Stomach (tissue), 8 donors: ENCODE measurements at regions not wholly inside any gene's neighbourhood (a gene's known extent, or its start where the extent isn't known, plus 50 kb on each side); places are given as distances from the start of the nearest gene placed in this dataset.

ENCODE experiments used
- DNase-seq, 2 donors: peaks; one replicate each; pipeline versions ENCODE4 v3.0.0 to v3.0.0-alpha.2; 2013 to 2019
- H3K27ac ChIP-seq, 5 donors: fragments of 200-600 bp in 4 of 5; sonication (generic) in 4 of 5; one replicate each; pipeline ENCODE4 v1.5.1; 2013 to 2019; ENCODE audit warnings: mild to moderate bottlenecking in 1 of 5, moderate library complexity in 1 of 5
- H3K27me3 ChIP-seq, 3 donors: fragments of 200-600 bp; sonication (generic); one replicate each; pipeline ENCODE4 v1.5.1; 2017 to 2019; ENCODE audit warnings: mixed run types in 1 of 3
- H3K36me3 ChIP-seq, 4 donors: fragments of 200-600 bp; sonication (generic); 1 replicate in 3 of 4; 2 replicates in 1 of 4; pipeline ENCODE4 v1.5.1; 2016 to 2019
- H3K4me1 ChIP-seq, 4 donors: fragments of 200-600 bp; sonication (generic); one replicate each; pipeline ENCODE4 v1.5.1; 2016 to 2019
- H3K4me3 ChIP-seq, 4 donors: fragments of 200-600 bp; sonication (generic) in 3 of 4; one replicate each; pipeline ENCODE4 v1.5.1; 2016 to 2019; ENCODE audit warnings: mild to moderate bottlenecking in 1 of 4
- H3K9me3 ChIP-seq, 4 donors: fragments of 200-600 bp; sonication (generic); one replicate each; pipeline ENCODE4 v1.5.1; 2016 to 2019
- CTCF ChIP-seq, 7 experiments: fragments of 450-650 bp in 4 of 7; fragments of 200-600 bp in 3 of 7; sonication (generic) in 3 of 7; IDR thresholded peaks; one replicate each; pipeline ENCODE4 v1.5.1; 2016 to 2019; ENCODE audit warnings: antibody characterized with exemption in 7 of 7, control low read depth in 2 of 7, mild to moderate bottlenecking in 1 of 7
- EP300 ChIP-seq: sonication (generic); formaldehyde crosslinking; IDR thresholded peaks from one replicate; pipeline ENCODE4 v1.6.1; 2017; ENCODE audit warnings: antibody characterized with exemption
- POLR2A ChIP-seq, 4 donors: fragments of 450-650 bp; IDR thresholded peaks; one replicate each; pipeline ENCODE4 v1.6.1; 2016; ENCODE audit warnings: antibody characterized with exemption in 4 of 4, control low read depth in 2 of 4, mild to moderate bottlenecking in 1 of 4, moderate library complexity in 1 of 4
- POLR2AphosphoS5 ChIP-seq, 3 donors: sonication (generic); formaldehyde crosslinking; IDR thresholded peaks; one replicate each; pipeline ENCODE4 v1.6.1; 2016; ENCODE audit warnings: antibody characterized with exemption in 3 of 3
- WGBS, 5 donors: extraction: QIAGEN DNeasy Blood & Tissue Kit in 3 of 5; methylation state at CpG; one replicate each; pipeline versions ENCODE4 v1.1.5 to v1.1.7; 2013 to 2018; 5-methylcytosine and 5-hydroxymethylcytosine counted together
- intact Hi-C: fragments of 100-400 bp; cut with DNase I; formaldehyde crosslinking; loops from one replicate; pipeline ENCODE4 v1.15.1; 2023; ENCODE audit warnings: low total_unique reads
- donor health status: healthy with polysubstance abuse.
- donor health status: Bipolar disorder and iron deficiency.
- donor health status: healthy.

DNA sequence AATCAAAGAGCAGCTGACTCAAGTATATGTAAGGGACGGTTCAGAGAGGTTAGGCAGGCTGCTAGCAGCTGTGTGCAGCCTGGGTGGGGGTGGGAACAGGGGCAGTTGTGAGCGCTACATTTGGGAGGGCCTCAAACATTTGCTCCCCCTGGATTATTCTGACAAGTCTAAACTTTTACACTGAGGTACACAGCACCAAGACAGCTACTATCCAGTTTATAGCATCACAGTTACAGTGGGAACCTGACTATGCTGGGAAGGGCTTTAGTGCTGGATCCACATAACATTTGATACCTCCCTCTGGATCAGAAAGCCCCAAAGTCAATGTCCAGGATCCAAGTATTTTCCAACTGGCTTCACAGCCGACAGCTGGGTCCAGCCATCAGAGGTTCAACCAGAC lies 55.8 kb upstream of the GIMD1 start:
- intact Hi-C loops, result no loop called here
- TF ChIP-seq POLR2AphosphoS5 (IDR thresholded peaks at IDR 0.05) (no peak), POLR2A (IDR thresholded peaks at IDR 0.05) (no peak), CTCF (IDR thresholded peaks at IDR 0.05) (no peak), EP300 (no peak)
- no peaks in the 10 kb centered on the region for H3K36me3 ChIP-seq
- no peak for DNase-seq
- no peaks in the 10 kb centered on the region for H3K9me3 ChIP-seq
- H3K27me3 ChIP-seq, result no peaks in the 10 kb centered on the region
- no peak overlapping the region for H3K4me3 ChIP-seq
- WGBS, 5 donors, result 59 to 74% (median 64%) methylated on average over 3 of the region's 3 CpGs
- H3K4me1 ChIP-seq, result no peaks in the 10 kb centered on the region
- H3K27ac ChIP-seq, result no peak overlapping the region

GRCh38 chr4:106423791-106424190 lies 55.2 kb upstream of the GIMD1 start:
- TF ChIP-seq CTCF (IDR thresholded peaks at IDR 0.05) (no peak), POLR2AphosphoS5 (IDR thresholded peaks at IDR 0.05) (no peak), POLR2A (IDR thresholded peaks at IDR 0.05) (no peak), EP300 (no peak)
- no peak for DNase-seq
- no peaks in the 10 kb centered on the region for H3K36me3 ChIP-seq
- H3K9me3 ChIP-seq, result no peaks in the 10 kb centered on the region
- H3K4me1 ChIP-seq, result no peaks in the 10 kb centered on the region
- no peak overlapping the region for H3K4me3 ChIP-seq
- intact Hi-C loops, result no loop called here
- H3K27me3 ChIP-seq, result no peaks in the 10 kb centered on the region
- H3K27ac ChIP-seq, result no peak overlapping the region

GRCh38 chr4:106422766-106423165 lies 54.2 kb upstream of the GIMD1 start:
- no peak overlapping the region for H3K27ac ChIP-seq
- DNase-seq, result no peak
- H3K36me3 ChIP-seq, result no peaks in the 10 kb centered on the region
- no peaks in the 10 kb centered on the region for H3K9me3 ChIP-seq
- H3K27me3 ChIP-seq, result no peaks in the 10 kb centered on the region
- intact Hi-C loops, result no loop called here
- TF ChIP-seq EP300 (no peak), POLR2AphosphoS5 (IDR thresholded peaks at IDR 0.05) (no peak), CTCF (IDR thresholded peaks at IDR 0.05) (no peak), POLR2A (IDR thresholded peaks at IDR 0.05) (no peak)
- no peak overlapping the region for H3K4me3 ChIP-seq
- no peaks in the 10 kb centered on the region for H3K4me1 ChIP-seq
- 50 to 63% (median 51%) methylated on average over 1 of the region's 1 CpG for WGBS, 5 donors

DNA sequence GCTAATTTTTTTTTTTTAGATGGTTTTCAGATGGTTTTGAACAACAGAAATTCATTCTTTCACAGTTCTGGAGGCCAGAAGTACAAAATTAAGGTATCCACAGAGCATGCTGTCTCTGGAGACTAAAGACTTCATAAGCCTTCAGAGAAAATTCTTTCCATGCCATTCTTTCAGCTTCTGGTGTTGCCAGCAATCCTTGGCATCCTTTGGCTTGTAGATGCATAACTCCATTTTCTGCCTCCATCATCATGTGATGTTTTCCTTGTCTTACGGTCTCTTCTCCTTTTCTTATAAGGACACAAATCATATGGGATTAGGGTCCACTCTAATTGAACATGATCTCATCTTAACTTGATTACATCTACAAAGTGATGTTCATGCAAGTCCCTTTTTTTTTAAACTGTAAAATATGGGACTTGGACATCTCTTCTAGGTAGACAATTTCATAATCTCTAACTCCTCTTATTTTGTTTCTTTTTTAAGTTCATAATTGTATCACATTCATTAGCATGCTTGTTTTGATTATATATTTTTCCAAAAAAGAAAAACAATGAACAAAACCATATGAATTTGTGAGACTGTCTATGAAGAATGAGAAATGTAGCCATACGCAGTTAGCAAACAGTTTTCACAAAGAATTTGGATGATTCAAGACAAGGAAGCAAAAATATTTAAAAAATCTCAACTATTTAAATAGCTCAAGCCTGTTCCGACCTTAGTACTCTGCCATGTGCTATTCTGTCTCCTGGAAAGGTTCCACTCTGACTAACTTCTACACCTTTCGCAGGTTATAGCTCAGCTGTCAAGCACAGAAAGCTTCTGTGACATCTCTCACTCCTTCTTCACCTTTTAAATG lies 53.1 kb upstream of the GIMD1 start:
- Histone ChIP-seq H3K4me3 (no peak overlapping the region), H3K27ac (no peak overlapping the region), H3K9me3 (no peaks in the 10 kb centered on the region), H3K36me3 (no peaks in the 10 kb centered on the region), H3K4me1 (no peaks in the 10 kb centered on the region), H3K27me3 (no peaks in the 10 kb centered on the region)
- no peak for DNase-seq
- 50 to 58% (median 56%) methylated on average over 4 of the region's 4 CpGs for WGBS, 5 donors
- no peak for TF ChIP-seq POLR2A (IDR thresholded peaks at IDR 0.05)
- no peak for TF ChIP-seq EP300
- no peak for TF ChIP-seq POLR2AphosphoS5 (IDR thresholded peaks at IDR 0.05)
- no peak for TF ChIP-seq CTCF (IDR thresholded peaks at IDR 0.05)
- intact Hi-C loops, result no loop called here
